ENCODE measurements at regions not wholly inside any gene's neighbourhood (a gene's known extent, or its start where the extent isn't known, plus 50 kb on each side); places are given as distances from the start of the nearest gene placed in this dataset.

DNA sequence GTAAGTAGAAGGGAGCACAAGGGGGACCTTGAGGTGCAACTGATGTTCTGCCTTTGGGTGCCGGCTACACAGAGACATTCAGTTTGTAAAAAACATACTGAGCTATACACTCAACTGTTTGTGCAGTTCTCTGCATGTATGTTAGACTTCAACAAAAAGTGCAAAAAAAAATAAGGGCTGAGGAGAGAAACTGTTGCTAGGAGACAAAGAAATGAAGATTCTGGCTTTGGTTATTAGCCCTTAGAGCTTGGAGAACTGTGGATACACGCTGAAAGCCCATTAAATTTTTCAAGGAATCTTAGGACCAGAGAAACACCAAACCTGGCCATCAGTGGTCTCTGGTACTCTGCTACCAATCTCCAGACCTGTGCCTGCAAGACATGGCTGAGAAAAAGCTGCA, 207.6 kb upstream of the NSMCE3 start:
- no peak for TF ChIP-seq SP2 (IDR thresholded peaks at IDR 0.05; ENCODE audit: low read length)
- no peak for TF ChIP-seq GABPA (IDR thresholded peaks at IDR 0.05; ENCODE audit: borderline replicate concordance, insufficient read depth, low read length)
- TF ChIP-seq SIX5 (IDR thresholded peaks at IDR 0.05; ENCODE audit: low read depth, low read length), result no peak
- no peak for TF ChIP-seq RAD21 (IDR thresholded peaks at IDR 0.05 in 1 of 2, conservative IDR thresholded peaks at IDR 0.05 in 1 of 2; ENCODE audit: low read depth in 2 of 2, low read length in 2 of 2)

All from H1 (cell line).